GM23248 (cell line): ENCODE measurements at regions not wholly inside any gene's neighbourhood (a gene's known extent, or its start where the extent isn't known, plus 50 kb on each side); places are given as distances from the start of the nearest gene placed in this dataset.

Source experiments
- DNase-seq: peaks from one replicate; pipeline ENCODE4 v3.0.0-alpha.2; 2015
- H2AFZ ChIP-seq: fragments of 200-600 bp; sonication (generic); 2 replicates; pipeline ENCODE4 v1.6.1; 2016; ENCODE audit warnings: antibody characterized with exemption
- H3F3A ChIP-seq: fragments of 200-600 bp; sonication (generic); 2 replicates; pipeline ENCODE4 v1.6.1; 2016; ENCODE audit warnings: mild to moderate bottlenecking, antibody characterized with exemption, mixed run types; ENCODE audit not compliant: insufficient read depth
- H3K27ac ChIP-seq: fragments of 200-600 bp; sonication (generic); 2 replicates; pipeline ENCODE4 v1.5.1; 2016; ENCODE audit warnings: mild to moderate bottlenecking
- H3K27me3 ChIP-seq: fragments of 200-600 bp; sonication (generic); replicated peaks from 2 replicates; pipeline ENCODE4 v1.6.1; 2016; ENCODE audit warnings: mild to moderate bottlenecking; ENCODE audit not compliant: insufficient read depth
- H3K36me3 ChIP-seq: fragments of 200-600 bp; sonication (generic); 2 replicates; pipeline ENCODE4 v1.6.1; 2016; ENCODE audit warnings: low read depth, mild to moderate bottlenecking
- H3K4me1 ChIP-seq: fragments of 200-600 bp; sonication (generic); 2 replicates; pipeline ENCODE4 v1.6.1; 2016; ENCODE audit warnings: mild to moderate bottlenecking; ENCODE audit not compliant: insufficient read depth
- H3K4me2 ChIP-seq: fragments of 200-600 bp; sonication (generic); one replicate; pipeline ENCODE4 v1.6.1; 2016; ENCODE audit warnings: mild to moderate bottlenecking; ENCODE audit not compliant: unreplicated experiment
- H3K4me3 ChIP-seq: fragments of 200-600 bp; sonication (generic); 2 replicates; pipeline ENCODE4 v1.5.1; 2016; ENCODE audit warnings: mild to moderate bottlenecking
- H3K79me2 ChIP-seq: fragments of 200-600 bp; sonication (generic); 2 replicates; pipeline ENCODE4 v1.6.1; 2016; ENCODE audit warnings: mild to moderate bottlenecking; ENCODE audit not compliant: insufficient read depth
- H3K9ac ChIP-seq: fragments of 200-600 bp; sonication (generic); 2 replicates; pipeline ENCODE4 v1.6.1; 2016; ENCODE audit warnings: mild to moderate bottlenecking
- H3K9me2 ChIP-seq: fragments of 200-600 bp; sonication (generic); 2 replicates; pipeline ENCODE4 v1.6.1; 2016; ENCODE audit warnings: mixed run types, mild to moderate bottlenecking, moderate library complexity; ENCODE audit not compliant: insufficient read depth
- H3K9me3 ChIP-seq: fragments of 200-600 bp; sonication (generic); one replicate; pipeline ENCODE4 v1.6.1; 2017; ENCODE audit warnings: low read depth
- H4K20me1 ChIP-seq: fragments of 200-600 bp; sonication (generic); 2 replicates; pipeline ENCODE4 v1.6.0; 2016; ENCODE audit not compliant: insufficient read depth
- EZH2 ChIP-seq: fragments of 200-600 bp; sonication (generic); IDR thresholded peaks from 2 replicates; pipeline ENCODE4 v1.6.1; 2018; ENCODE audit warnings: antibody characterized with exemption, mild to moderate bottlenecking; ENCODE audit not compliant: insufficient read depth, poor library complexity, severe bottlenecking
- EZH2phosphoT487 ChIP-seq: fragments of 200-600 bp; sonication (generic); IDR thresholded peaks from 2 replicates; pipeline ENCODE4 v1.6.1; 2018; ENCODE audit warnings: antibody characterized with exemption, moderate library complexity, mild to moderate bottlenecking, low read depth; ENCODE audit not compliant: insufficient read depth
- WGBS, 2 experiments: methylation state at CpG; one replicate each; pipeline ENCODE4 v1.1.6; 2015 to 2017; ENCODE audit warnings: low lambda C conversion rate in 2 of 2, low coverage in 1 of 2; ENCODE audit errors: missing lambda C conversion rate in 2 of 2; 5-methylcytosine and 5-hydroxymethylcytosine counted together
- in situ Hi-C: fragments of 300-500 bp; cut with MboI; formaldehyde crosslinking; loops from 2 replicates; pipeline ENCODE4 v1.15.0; 2020

GRCh38 chr11:134815404-134815803 is 403.4 kb upstream of the B3GAT1 start:
- no peaks in the 10 kb centered on the region for H3K79me2 ChIP-seq
- no peaks in the 10 kb centered on the region for H3K9me3 ChIP-seq
- DNase-seq = no peak
- no peak overlapping the region for H3K27ac ChIP-seq
- no peaks in the 10 kb centered on the region for H3K36me3 ChIP-seq
- H3K27me3 ChIP-seq = no peaks in the 10 kb centered on the region
- no peaks in the 10 kb centered on the region for H3K9me2 ChIP-seq
- H3K4me1 ChIP-seq = no peaks in the 10 kb centered on the region
- H3K4me3 ChIP-seq = no peak overlapping the region
- H3K9ac ChIP-seq = no peak overlapping the region
- H2AFZ ChIP-seq = no peak overlapping the region
- WGBS, 2 experiments = 50 to 55% methylated on average over 2 of the region's 2 CpGs
- no peaks in the 10 kb centered on the region for H4K20me1 ChIP-seq
- no peak for TF ChIP-seq EZH2phosphoT487
- no peak for TF ChIP-seq EZH2
- no peak overlapping the region for H3K4me2 ChIP-seq
- in situ Hi-C loops = no loop called here
- H3F3A ChIP-seq = no peaks in the 10 kb centered on the region

DNA sequence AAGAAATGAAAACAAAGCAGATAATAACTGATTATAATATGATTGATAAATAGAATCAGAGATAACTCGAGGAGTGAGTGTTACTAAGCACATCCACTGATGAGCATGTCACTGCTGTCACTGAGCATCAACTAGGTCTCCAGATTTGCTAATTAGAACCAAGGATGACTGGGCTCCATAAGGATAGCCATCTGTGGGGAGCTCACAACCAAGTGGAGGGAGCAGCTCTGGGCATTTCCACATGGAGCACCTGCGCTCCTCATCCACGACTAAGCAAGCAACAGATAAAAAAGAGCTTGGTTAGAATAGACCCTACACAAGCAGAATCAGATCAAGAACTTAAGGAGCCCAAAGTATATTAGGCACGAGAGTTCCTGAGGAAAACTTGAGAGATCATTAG is 396.0 kb upstream of the B3GAT1 start:
- Histone ChIP-seq H3K9me2 (no peaks in the 10 kb centered on the region), H3K4me3 (no peak overlapping the region), H3K4me2 (no peak overlapping the region), H3K27ac (no peak overlapping the region), H3K4me1 (no peaks in the 10 kb centered on the region), H3K9me3 (no peaks in the 10 kb centered on the region), H3K79me2 (no peaks in the 10 kb centered on the region), H3K9ac (no peak overlapping the region), H2AFZ (no peak overlapping the region), H3F3A (no peaks in the 10 kb centered on the region), H3K36me3 (no peaks in the 10 kb centered on the region), H4K20me1 (no peaks in the 10 kb centered on the region), H3K27me3 (no peaks in the 10 kb centered on the region)
- no peak for TF ChIP-seq EZH2
- no peak for TF ChIP-seq EZH2phosphoT487
- 12 to 15% methylated on average over 4 of the region's 4 CpGs for WGBS, 2 experiments
- DNase-seq = no peak
- in situ Hi-C loops = no loop called here

GRCh38 chr11:134802598-134802997 is 390.6 kb upstream of the B3GAT1 start:
- Histone ChIP-seq H2AFZ (no peak overlapping the region), H3K27ac (no peak overlapping the region)
- whole genome bisulfite sequencing, 2 experiments = 29 to 33% methylated on average over 3 of the region's 3 CpGs

GRCh38 chr11:134802116-134802515 is 390.1 kb upstream of the B3GAT1 start:
- H3K79me2 ChIP-seq = no peaks in the 10 kb centered on the region
- no peaks in the 10 kb centered on the region for H3K4me1 ChIP-seq
- H3F3A ChIP-seq = no peaks in the 10 kb centered on the region
- H3K27me3 ChIP-seq = no peaks in the 10 kb centered on the region
- H4K20me1 ChIP-seq = no peaks in the 10 kb centered on the region
- H3K9me2 ChIP-seq = no peaks in the 10 kb centered on the region
- no peaks in the 10 kb centered on the region for H3K9me3 ChIP-seq
- no peak for DNase-seq
- no peak overlapping the region for H3K9ac ChIP-seq
- WGBS, 2 experiments = 10 to 13% methylated on average over 6 of the region's 6 CpGs
- H3K27ac ChIP-seq = no peak overlapping the region
- H3K4me2 ChIP-seq = no peak overlapping the region
- H2AFZ ChIP-seq = no peak overlapping the region
- TF ChIP-seq EZH2phosphoT487 = no peak
- no peak for TF ChIP-seq EZH2
- H3K4me3 ChIP-seq = no peak overlapping the region
- in situ Hi-C loops = no loop called here
- no peaks in the 10 kb centered on the region for H3K36me3 ChIP-seq

More at GRCh38 chr11:134802598-134802997, 390.6 kb upstream of the B3GAT1 start:
- Histone ChIP-seq H3K4me2 (no peak overlapping the region), H3K9ac (no peak overlapping the region), H3K4me3 (no peak overlapping the region), H3K9me3 (no peaks in the 10 kb centered on the region), H3F3A (no peaks in the 10 kb centered on the region), H3K79me2 (no peaks in the 10 kb centered on the region), H3K9me2 (no peaks in the 10 kb centered on the region), H3K4me1 (no peaks in the 10 kb centered on the region), H3K36me3 (no peaks in the 10 kb centered on the region), H3K27me3 (no peaks in the 10 kb centered on the region), H4K20me1 (no peaks in the 10 kb centered on the region)
- in situ Hi-C loops = no loop called here
- TF ChIP-seq EZH2phosphoT487 (no peak), EZH2 (no peak)
- no peak for DNase-seq

DNA sequence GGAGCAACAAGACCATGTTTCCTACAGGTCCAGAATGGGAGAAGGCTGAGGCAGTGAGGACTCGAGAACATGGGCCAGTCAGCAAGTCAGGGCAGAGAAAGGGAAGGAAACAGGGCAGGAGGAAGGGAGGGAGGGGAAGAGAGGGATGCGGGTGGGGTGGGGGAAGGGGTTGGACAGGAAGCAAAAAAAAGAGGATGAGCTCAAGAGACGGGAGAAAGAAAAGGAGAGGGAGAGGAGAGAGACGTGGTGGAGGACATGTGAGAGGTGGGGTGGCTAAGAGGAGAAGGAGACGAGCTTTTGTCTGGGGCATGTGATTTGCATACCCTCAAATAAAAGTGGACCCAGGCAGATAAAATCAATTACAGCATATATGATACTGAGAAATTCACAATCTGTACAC is 389.5 kb upstream of the B3GAT1 start:
- Histone ChIP-seq H3K9me2 (no peaks in the 10 kb centered on the region), H3F3A (no peaks in the 10 kb centered on the region), H3K36me3 (no peaks in the 10 kb centered on the region), H3K27me3 (no peaks in the 10 kb centered on the region), H3K4me1 (no peaks in the 10 kb centered on the region), H3K4me3 (no peak overlapping the region), H4K20me1 (no peaks in the 10 kb centered on the region), H3K9ac (no peak overlapping the region), H3K9me3 (no peaks in the 10 kb centered on the region), H2AFZ (no peak overlapping the region), H3K79me2 (no peaks in the 10 kb centered on the region), H3K4me2 (no peak overlapping the region), H3K27ac (no peak overlapping the region)
- 0 to 12% methylated on average over 2 to 5 of the region's 5 CpGs for WGBS, 2 experiments
- no peak for DNase-seq
- TF ChIP-seq EZH2 = no peak
- TF ChIP-seq EZH2phosphoT487 = no peak
- in situ Hi-C loops = no loop called here
